GM12865 (cell line): ENCODE measurements at regions not wholly inside any gene's neighbourhood (a gene's known extent, or its start where the extent isn't known, plus 50 kb on each side); places are given as distances from the start of the nearest gene placed in this dataset.

Experiments used
- DNase-seq: peaks from one replicate; pipeline ENCODE4 v3.0.0; 2010; ENCODE audit warnings: low read depth
- H3K4me3 ChIP-seq: 2 replicates; pipeline ENCODE4 v1.5.1; 2011; ENCODE audit warnings: mild to moderate bottlenecking, low read depth, low read length, control low read depth
- TF ChIP-seq, protein P1 (sequence below): IDR thresholded peaks from 2 replicates; pipeline ENCODE4 v1.5.1; 2011; ENCODE audit warnings: low read length, control low read depth, low read depth, inconsistent platforms; ENCODE audit not compliant: insufficient read depth; ENCODE audit errors: missing control alignments

DNA sequence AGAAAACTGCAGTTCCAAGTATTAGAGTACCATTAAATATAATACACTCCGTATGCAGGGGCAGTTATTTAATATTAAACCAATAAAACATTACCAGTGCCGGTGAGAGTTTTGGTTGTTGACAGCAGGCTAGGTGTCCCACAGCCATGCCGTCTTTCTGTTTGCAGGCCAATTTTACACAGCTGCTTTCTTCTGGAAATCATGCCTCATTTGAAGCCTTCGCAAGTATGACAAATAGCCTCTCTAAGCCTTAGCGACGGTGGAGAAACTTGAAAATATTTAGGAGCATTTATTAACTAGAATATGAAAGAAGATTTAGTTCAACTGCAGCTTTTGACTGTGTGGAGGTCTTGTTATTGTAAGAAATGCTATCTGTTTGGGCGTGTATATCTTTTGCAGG, 226.0 kb downstream of the BMP2 start:
- TF ChIP-seq, protein P1, sequence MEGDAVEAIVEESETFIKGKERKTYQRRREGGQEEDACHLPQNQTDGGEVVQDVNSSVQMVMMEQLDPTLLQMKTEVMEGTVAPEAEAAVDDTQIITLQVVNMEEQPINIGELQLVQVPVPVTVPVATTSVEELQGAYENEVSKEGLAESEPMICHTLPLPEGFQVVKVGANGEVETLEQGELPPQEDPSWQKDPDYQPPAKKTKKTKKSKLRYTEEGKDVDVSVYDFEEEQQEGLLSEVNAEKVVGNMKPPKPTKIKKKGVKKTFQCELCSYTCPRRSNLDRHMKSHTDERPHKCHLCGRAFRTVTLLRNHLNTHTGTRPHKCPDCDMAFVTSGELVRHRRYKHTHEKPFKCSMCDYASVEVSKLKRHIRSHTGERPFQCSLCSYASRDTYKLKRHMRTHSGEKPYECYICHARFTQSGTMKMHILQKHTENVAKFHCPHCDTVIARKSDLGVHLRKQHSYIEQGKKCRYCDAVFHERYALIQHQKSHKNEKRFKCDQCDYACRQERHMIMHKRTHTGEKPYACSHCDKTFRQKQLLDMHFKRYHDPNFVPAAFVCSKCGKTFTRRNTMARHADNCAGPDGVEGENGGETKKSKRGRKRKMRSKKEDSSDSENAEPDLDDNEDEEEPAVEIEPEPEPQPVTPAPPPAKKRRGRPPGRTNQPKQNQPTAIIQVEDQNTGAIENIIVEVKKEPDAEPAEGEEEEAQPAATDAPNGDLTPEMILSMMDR: no peak
- H3K4me3 ChIP-seq: no peak overlapping the region
- no peak for DNase-seq

GRCh38 chr20:6994452-6994851, 227.0 kb downstream of the BMP2 start:
- DNase-seq: no peak
- TF ChIP-seq, protein P1: no peak
- no peak overlapping the region for H3K4me3 ChIP-seq

GRCh38 chr20:6998909-6999308, 231.4 kb downstream of the BMP2 start:
- no peak overlapping the region for H3K4me3 ChIP-seq
- DNase-seq: no peak
- TF ChIP-seq, protein P1: no peak

DNA sequence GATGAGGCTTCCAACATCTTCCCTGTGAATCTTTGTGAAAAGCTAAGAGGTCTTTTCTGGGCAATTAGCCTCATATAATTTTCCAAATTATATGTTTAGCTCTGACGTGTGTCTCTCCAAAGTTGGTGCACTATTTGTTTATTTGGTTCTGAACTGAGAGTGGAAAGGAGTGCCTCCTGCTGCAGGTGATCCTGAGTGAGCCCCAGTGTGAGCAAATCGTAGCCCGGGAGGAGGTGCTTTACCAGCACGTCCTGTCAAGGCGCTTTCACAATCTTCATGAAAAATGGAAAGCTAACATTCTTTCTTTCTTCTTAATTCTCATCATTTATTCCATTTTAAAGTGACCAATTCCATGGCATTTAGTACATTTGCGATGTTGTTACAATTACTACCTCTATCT, 231.9 kb downstream of the BMP2 start:
- H3K4me3 ChIP-seq: no peak overlapping the region
- TF ChIP-seq, protein P1: no peak
- DNase-seq: no peak

GRCh38 chr20:7003598-7003997, 236.1 kb downstream of the BMP2 start:
- H3K4me3 ChIP-seq: no peak overlapping the region
- no peak for DNase-seq
- TF ChIP-seq, protein P1: no peak

DNA sequence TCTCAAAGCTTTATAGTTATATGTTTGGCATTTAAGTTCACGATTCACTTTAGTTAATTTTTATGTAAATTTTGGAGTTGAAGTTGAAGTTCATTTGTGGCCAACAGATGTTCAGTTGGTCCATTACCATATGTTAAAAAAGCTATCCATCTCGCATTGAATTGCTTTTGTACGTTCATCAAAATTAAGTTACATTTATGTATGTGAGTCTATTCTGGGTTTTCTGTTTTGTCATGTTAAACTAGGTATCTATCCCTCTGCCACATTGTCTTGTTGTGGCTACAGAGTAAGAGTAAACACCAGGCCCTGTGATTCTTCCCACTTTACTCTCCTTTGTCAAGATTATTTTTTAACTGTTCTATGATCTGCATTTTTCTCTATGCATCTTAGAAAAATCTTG, 237.3 kb downstream of the BMP2 start:
- DNase-seq: no peak

DNA sequence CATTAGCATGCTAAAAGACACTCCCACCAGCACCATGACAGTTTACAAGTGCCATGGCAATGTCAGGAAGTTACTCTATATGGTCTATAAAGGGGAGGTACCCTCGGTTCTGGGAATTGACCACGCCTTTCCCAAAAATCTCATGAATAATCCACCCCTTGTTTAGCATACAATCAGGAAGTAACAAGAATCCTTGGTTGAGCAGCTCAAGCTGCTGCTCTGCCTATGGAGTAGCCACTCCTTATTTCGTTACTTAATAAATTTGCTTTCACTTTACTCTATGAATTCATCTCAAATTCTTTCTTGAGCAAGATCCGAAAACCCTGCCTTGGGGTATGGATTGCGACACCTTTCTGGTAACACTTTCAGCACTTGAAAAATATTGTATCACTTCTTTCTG, 243.0 kb downstream of the BMP2 start:
- no peak overlapping the region for H3K4me3 ChIP-seq
- no peak for DNase-seq
- TF ChIP-seq, protein P1: no peak

More for the DNA sequence above, 237.3 kb downstream of the BMP2 start:
- TF ChIP-seq, protein P1: no peak
- no peak overlapping the region for H3K4me3 ChIP-seq
